ENCODE measurements at regions not wholly inside any gene's neighbourhood (a gene's known extent, or its start where the extent isn't known, plus 50 kb on each side); places are given as distances from the start of the nearest gene placed in this dataset.

DNA sequence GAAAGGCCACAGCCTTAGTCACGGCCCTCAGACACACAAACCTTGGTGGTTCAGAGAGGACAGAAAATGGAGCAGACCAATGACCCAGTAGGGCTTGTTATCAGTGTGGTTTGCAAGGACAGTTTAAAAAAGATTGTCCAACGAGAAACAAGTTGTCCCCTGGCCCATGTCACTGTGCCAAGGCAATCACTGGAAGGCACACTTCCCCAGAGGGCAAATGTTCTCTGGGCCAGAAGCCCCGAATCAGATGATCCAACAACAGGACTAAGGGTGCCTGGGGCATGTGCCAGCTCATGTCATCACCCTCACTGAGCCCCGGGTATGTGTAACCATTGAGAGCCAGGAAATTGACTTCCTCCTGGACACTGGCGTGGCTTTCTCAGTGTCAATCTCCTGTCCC is 950.1 kb upstream of the CTNND2 start:
- H3K4me3 Mint-ChIP-seq, result no peak overlapping the region
- no peak overlapping the region for H3K27ac Mint-ChIP-seq
- Histone ChIP-seq H3K36me3 (ENCODE audit: control insufficient read depth, insufficient read depth, low read length) (no peaks in the 10 kb centered on the region), H3K27me3 (ENCODE audit: control insufficient read depth, insufficient read depth, low read length, poor library complexity, severe bottlenecking) (no peaks in the 10 kb centered on the region), H3K4me1 (ENCODE audit: control insufficient read depth, insufficient read depth, low read length) (peaks cover 7% of the 10 kb centered on the region), H3K9ac (ENCODE audit: extremely low read depth, low read length, poor library complexity, severe bottlenecking) (no peak overlapping the region), H3K9me3 (ENCODE audit: control insufficient read depth, low read length) (peaks cover 24% of the 10 kb centered on the region), H3K4me3 (ENCODE audit: low read length) (no peak overlapping the region), H3K27ac (ENCODE audit: low read depth, low read length) (no peak overlapping the region)
- peaks cover 17% of the 10 kb centered on the region for H3K36me3 Mint-ChIP-seq (ENCODE audit: low read depth)
- WGBS, 2 experiments (ENCODE audit: insufficient coverage in 1 of 2, insufficient read length in 1 of 2), result 87 to 90% methylated on average over 4 to 5 of the region's 5 CpGs
- TF ChIP-seq, protein P1, sequence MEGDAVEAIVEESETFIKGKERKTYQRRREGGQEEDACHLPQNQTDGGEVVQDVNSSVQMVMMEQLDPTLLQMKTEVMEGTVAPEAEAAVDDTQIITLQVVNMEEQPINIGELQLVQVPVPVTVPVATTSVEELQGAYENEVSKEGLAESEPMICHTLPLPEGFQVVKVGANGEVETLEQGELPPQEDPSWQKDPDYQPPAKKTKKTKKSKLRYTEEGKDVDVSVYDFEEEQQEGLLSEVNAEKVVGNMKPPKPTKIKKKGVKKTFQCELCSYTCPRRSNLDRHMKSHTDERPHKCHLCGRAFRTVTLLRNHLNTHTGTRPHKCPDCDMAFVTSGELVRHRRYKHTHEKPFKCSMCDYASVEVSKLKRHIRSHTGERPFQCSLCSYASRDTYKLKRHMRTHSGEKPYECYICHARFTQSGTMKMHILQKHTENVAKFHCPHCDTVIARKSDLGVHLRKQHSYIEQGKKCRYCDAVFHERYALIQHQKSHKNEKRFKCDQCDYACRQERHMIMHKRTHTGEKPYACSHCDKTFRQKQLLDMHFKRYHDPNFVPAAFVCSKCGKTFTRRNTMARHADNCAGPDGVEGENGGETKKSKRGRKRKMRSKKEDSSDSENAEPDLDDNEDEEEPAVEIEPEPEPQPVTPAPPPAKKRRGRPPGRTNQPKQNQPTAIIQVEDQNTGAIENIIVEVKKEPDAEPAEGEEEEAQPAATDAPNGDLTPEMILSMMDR (conservative IDR thresholded peaks at IDR 0.05), result no peak
- peaks cover 30% of the 10 kb centered on the region for H3K9me3 Mint-ChIP-seq
- no peaks in the 10 kb centered on the region for H3K27me3 Mint-ChIP-seq (ENCODE audit: insufficient read depth)
- DNase-seq, result no peak
- peaks cover 30% of the 10 kb centered on the region for H3K4me1 Mint-ChIP-seq

DNA sequence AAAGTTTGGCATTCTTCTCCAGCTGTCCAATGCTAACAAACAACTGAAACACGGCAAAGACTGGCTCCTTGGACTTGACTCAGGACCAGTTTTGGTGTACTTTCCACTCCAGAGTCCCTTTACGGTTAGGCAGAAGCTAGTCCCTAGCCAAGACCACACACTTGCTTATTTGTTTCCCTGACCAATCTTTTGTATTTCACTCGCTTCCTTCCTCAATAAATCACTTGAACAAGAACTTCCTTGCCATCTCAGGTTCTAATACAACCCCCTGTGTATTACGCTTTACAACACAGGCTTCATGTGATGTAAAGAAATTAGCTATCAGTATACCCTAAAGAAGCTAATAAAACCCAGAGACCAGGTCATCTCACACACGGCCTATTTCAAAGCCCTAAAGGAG is 947.5 kb upstream of the CTNND2 start:
- H3K9me3 Mint-ChIP-seq, result peaks cover 14% of the 10 kb centered on the region
- TF ChIP-seq, protein P1 (conservative IDR thresholded peaks at IDR 0.05), result no peak

DNA sequence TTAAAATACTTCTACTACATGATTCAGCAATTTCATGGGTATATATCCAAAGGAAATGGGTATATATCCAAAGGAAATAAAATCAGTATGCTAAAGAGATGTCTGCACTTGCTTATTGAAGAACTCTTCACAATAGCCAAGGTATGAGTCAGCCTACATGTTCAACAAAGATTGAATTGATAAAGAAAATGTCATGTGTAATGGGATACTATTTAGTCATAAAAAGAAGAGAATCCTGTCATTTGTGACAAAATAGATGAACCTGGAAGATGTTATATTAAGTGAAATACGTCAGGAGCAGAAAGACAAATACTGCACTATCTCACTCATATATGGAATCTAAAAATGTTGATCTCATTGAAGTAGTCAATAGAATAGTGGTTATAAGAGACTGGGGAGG is 944.5 kb upstream of the CTNND2 start:
- no peak for DNase-seq
- no peak overlapping the region for H3K4me3 ChIP-seq (ENCODE audit: low read length)
- H3K9me3 ChIP-seq (ENCODE audit: control insufficient read depth, low read length), result no peaks in the 10 kb centered on the region
- Mint-ChIP-seq H3K4me1 (peaks cover 3% of the 10 kb centered on the region), H3K27ac (no peak overlapping the region), H3K27me3 (ENCODE audit: insufficient read depth) (no peaks in the 10 kb centered on the region), H3K9me3 (peaks cover 7% of the 10 kb centered on the region), H3K4me3 (no peak overlapping the region), H3K36me3 (ENCODE audit: low read depth) (peaks cover 5% of the 10 kb centered on the region)
- H3K9ac ChIP-seq (ENCODE audit: extremely low read depth, low read length, poor library complexity, severe bottlenecking), result no peak overlapping the region
- H3K27ac ChIP-seq (ENCODE audit: low read depth, low read length), result no peak overlapping the region
- H3K4me1 ChIP-seq (ENCODE audit: control insufficient read depth, insufficient read depth, low read length), result no peaks in the 10 kb centered on the region
- TF ChIP-seq, protein P1 (conservative IDR thresholded peaks at IDR 0.05), result no peak
- no peaks in the 10 kb centered on the region for H3K36me3 ChIP-seq (ENCODE audit: control insufficient read depth, insufficient read depth, low read length)
- no peaks in the 10 kb centered on the region for H3K27me3 ChIP-seq (ENCODE audit: control insufficient read depth, insufficient read depth, low read length, poor library complexity, severe bottlenecking)
- WGBS, 2 experiments (ENCODE audit: insufficient coverage in 1 of 2, insufficient read length in 1 of 2), result 89% methylated on average over 1 of the region's 1 CpG; no CpG with 5 or more reads in 1 of the 2 experiments

More for the DNA sequence above, 947.5 kb upstream of the CTNND2 start:
- Histone ChIP-seq H3K27me3 (ENCODE audit: control insufficient read depth, insufficient read depth, low read length, poor library complexity, severe bottlenecking) (no peaks in the 10 kb centered on the region), H3K9me3 (ENCODE audit: control insufficient read depth, low read length) (peaks cover 7% of the 10 kb centered on the region), H3K27ac (ENCODE audit: low read depth, low read length) (no peak overlapping the region), H3K4me3 (ENCODE audit: low read length) (no peak overlapping the region), H3K36me3 (ENCODE audit: control insufficient read depth, insufficient read depth, low read length) (no peaks in the 10 kb centered on the region), H3K9ac (ENCODE audit: extremely low read depth, low read length, poor library complexity, severe bottlenecking) (no peak overlapping the region), H3K4me1 (ENCODE audit: control insufficient read depth, insufficient read depth, low read length) (peaks cover 1% of the 10 kb centered on the region)
- DNase-seq, result no peak
- peaks cover 9% of the 10 kb centered on the region for H3K36me3 Mint-ChIP-seq (ENCODE audit: low read depth)
- no peaks in the 10 kb centered on the region for H3K27me3 Mint-ChIP-seq (ENCODE audit: insufficient read depth)
- peaks cover 22% of the 10 kb centered on the region for H3K4me1 Mint-ChIP-seq
- no peak overlapping the region for H3K27ac Mint-ChIP-seq
- H3K4me3 Mint-ChIP-seq, result no peak overlapping the region
- WGBS, 2 experiments (ENCODE audit: insufficient coverage in 1 of 2, insufficient read length in 1 of 2), result 85 to 94% methylated on average over 2 to 5 of the region's 5 CpGs
